ENCODE measurements at regions not wholly inside any gene's neighbourhood (a gene's known extent, or its start where the extent isn't known, plus 50 kb on each side); places are given as distances from the start of the nearest gene placed in this dataset.

GRCh38 chr15:39454189-39454986 lies 126.5 kb upstream of the THBS1 start:
- H3K9me3 ChIP-seq (ENCODE audit: control insufficient read depth in 2 of 3, low read length in 3 of 3): no peaks in the 10 kb centered on the region
- ATAC-seq: no peak
- H3K27ac Mint-ChIP-seq: no peak overlapping the region
- CTCF ChIA-PET: no interaction called here
- H3K4me3 Mint-ChIP-seq: no peak overlapping the region
- no peaks in the 10 kb centered on the region for H3K4me1 Mint-ChIP-seq
- no peaks in the 10 kb centered on the region for H3K27me3 ChIP-seq (ENCODE audit: control insufficient read depth in 2 of 2, insufficient read depth in 2 of 2, low read length in 2 of 2)
- H3K36me3 ChIP-seq (ENCODE audit: control insufficient read depth in 2 of 3, insufficient read depth in 3 of 3, low read length in 3 of 3): no peaks in the 10 kb centered on the region
- POLR2A ChIA-PET: no interaction called here
- DNase-seq: no peak
- H3K27ac ChIP-seq (ENCODE audit: low read depth, low read length): no peak overlapping the region
- H3K27me3 Mint-ChIP-seq: peaks cover 1 to 13% (median 7%) of the 10 kb centered on the region in 5 donors
- H3K36me3 Mint-ChIP-seq: no peaks in the 10 kb centered on the region
- no peaks in the 10 kb centered on the region for H3K4me1 ChIP-seq (ENCODE audit: control insufficient read depth in 2 of 2, insufficient read depth in 2 of 2, low read length in 2 of 2)
- intact Hi-C loops (cut with micrococcal nuclease): no loop called here
- H3K9me3 Mint-ChIP-seq: no peaks in the 10 kb centered on the region
- H3K4me3 ChIP-seq (ENCODE audit: low read length): no peak overlapping the region

GRCh38 chr15:39455471-39455991 lies 125.3 kb upstream of the THBS1 start:
- ChIA-PET CTCF (no interaction called here), POLR2A (no interaction called here)
- Histone ChIP-seq H3K36me3 (ENCODE audit: control insufficient read depth in 2 of 3, insufficient read depth in 3 of 3, low read length in 3 of 3) (no peaks in the 10 kb centered on the region), H3K4me1 (ENCODE audit: control insufficient read depth in 2 of 2, insufficient read depth in 2 of 2, low read length in 2 of 2) (no peaks in the 10 kb centered on the region), H3K27ac (ENCODE audit: low read depth, low read length) (no peak overlapping the region), H3K9me3 (ENCODE audit: control insufficient read depth in 2 of 3, low read length in 3 of 3) (no peaks in the 10 kb centered on the region), H3K4me3 (ENCODE audit: low read length) (no peak overlapping the region), H3K27me3 (ENCODE audit: control insufficient read depth in 2 of 2, insufficient read depth in 2 of 2, low read length in 2 of 2) (no peaks in the 10 kb centered on the region)
- Mint-ChIP-seq H3K27me3 (peaks cover 0 to 10% (median 6%) of the 10 kb centered on the region in 5 donors), H3K27ac (no peak overlapping the region), H3K4me3 (no peak overlapping the region), H3K9me3 (no peaks in the 10 kb centered on the region), H3K36me3 (no peaks in the 10 kb centered on the region), H3K4me1 (no peaks in the 10 kb centered on the region)
- no peak for DNase-seq
- ATAC-seq: no peak
- intact Hi-C loops (cut with micrococcal nuclease): no loop called here

- H3K9me3 Mint-ChIP-seq: no peaks in the 10 kb centered on the region
- Histone ChIP-seq H3K4me1 (ENCODE audit: control insufficient read depth in 2 of 2, insufficient read depth in 2 of 2, low read length in 2 of 2) (no peaks in the 10 kb centered on the region), H3K27me3 (ENCODE audit: control insufficient read depth in 2 of 2, insufficient read depth in 2 of 2, low read length in 2 of 2) (no peaks in the 10 kb centered on the region), H3K4me3 (ENCODE audit: low read length) (no peak overlapping the region), H3K9me3 (ENCODE audit: control insufficient read depth in 2 of 3, low read length in 3 of 3) (no peaks in the 10 kb centered on the region), H3K27ac (ENCODE audit: low read depth, low read length) (no peak overlapping the region), H3K36me3 (ENCODE audit: control insufficient read depth in 2 of 3, insufficient read depth in 3 of 3, low read length in 3 of 3) (no peaks in the 10 kb centered on the region)
- ChIA-PET POLR2A (no interaction called here), CTCF (no interaction called here)
- no peak overlapping the region for H3K4me3 Mint-ChIP-seq
- no peaks in the 10 kb centered on the region for H3K4me1 Mint-ChIP-seq
- H3K36me3 Mint-ChIP-seq: no peaks in the 10 kb centered on the region
- no peak overlapping the region for H3K27ac Mint-ChIP-seq
- intact Hi-C loops (cut with micrococcal nuclease): no loop called here
- no peak for DNase-seq
- no peak for ATAC-seq
- peaks cover 0 to 10% (median 4%) of the 10 kb centered on the region in 5 donors for H3K27me3 Mint-ChIP-seq
Observed at GRCh38 chr15:39456159-39456558, 124.7 kb upstream of the THBS1 start.

GRCh38 chr15:39456582-39457330 lies 124.1 kb upstream of the THBS1 start:
- Mint-ChIP-seq H3K36me3 (no peaks in the 10 kb centered on the region), H3K27me3 (peaks cover 0 to 9% (median 1%) of the 10 kb centered on the region in 5 donors), H3K4me1 (no peaks in the 10 kb centered on the region), H3K4me3 (no peak overlapping the region), H3K27ac (no peak overlapping the region), H3K9me3 (no peaks in the 10 kb centered on the region)
- H3K4me1 ChIP-seq (ENCODE audit: control insufficient read depth in 2 of 2, insufficient read depth in 2 of 2, low read length in 2 of 2): no peaks in the 10 kb centered on the region
- no peak overlapping the region for H3K4me3 ChIP-seq (ENCODE audit: low read length)
- no peak overlapping the region for H3K27ac ChIP-seq (ENCODE audit: low read depth, low read length)
- no peaks in the 10 kb centered on the region for H3K27me3 ChIP-seq (ENCODE audit: control insufficient read depth in 2 of 2, insufficient read depth in 2 of 2, low read length in 2 of 2)
- intact Hi-C loops (cut with micrococcal nuclease): no loop called here
- no peaks in the 10 kb centered on the region for H3K9me3 ChIP-seq (ENCODE audit: control insufficient read depth in 2 of 3, low read length in 3 of 3)
- no peaks in the 10 kb centered on the region for H3K36me3 ChIP-seq (ENCODE audit: control insufficient read depth in 2 of 3, insufficient read depth in 3 of 3, low read length in 3 of 3)
- POLR2A ChIA-PET: no interaction called here
- ATAC-seq (no peak), DNase-seq (no peak)
- CTCF ChIA-PET: no interaction called here

DNA sequence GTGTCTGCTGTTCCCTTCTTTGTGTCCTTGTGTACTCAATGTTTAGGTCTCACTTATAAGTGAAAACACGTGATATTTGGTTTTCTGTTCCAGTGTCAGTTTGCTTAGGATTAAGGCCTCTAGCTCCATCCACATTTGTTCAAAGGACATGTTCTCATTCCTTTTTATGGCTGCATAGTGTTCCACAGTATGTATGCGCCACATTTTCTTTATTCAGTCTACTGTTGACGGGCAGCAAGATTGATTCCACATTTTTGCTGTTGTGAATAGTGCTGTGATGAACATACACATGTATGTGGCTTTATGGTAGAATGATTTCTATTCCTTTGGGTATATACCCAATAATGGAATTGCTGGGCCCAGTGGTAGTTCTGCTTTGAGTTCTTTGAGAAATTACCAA lies 122.7 kb upstream of the THBS1 start:
- DNase-seq (no peak), ATAC-seq (no peak)
- no peaks in the 10 kb centered on the region for H3K36me3 ChIP-seq (ENCODE audit: control insufficient read depth in 2 of 3, insufficient read depth in 3 of 3, low read length in 3 of 3)
- POLR2A ChIA-PET: no interaction called here
- H3K27ac ChIP-seq (ENCODE audit: low read depth, low read length): no peak overlapping the region
- CTCF ChIA-PET: no interaction called here
- Mint-ChIP-seq H3K4me1 (no peaks in the 10 kb centered on the region), H3K4me3 (no peak overlapping the region), H3K36me3 (no peaks in the 10 kb centered on the region), H3K9me3 (peaks cover 0 to 2% (median 0%) of the 10 kb centered on the region in 11 donors), H3K27me3 (peaks cover 0 to 9% (median 5%) of the 10 kb centered on the region in 5 donors), H3K27ac (no peak overlapping the region)
- intact Hi-C loops (cut with micrococcal nuclease): no loop called here
- H3K9me3 ChIP-seq (ENCODE audit: control insufficient read depth in 2 of 3, low read length in 3 of 3): no peaks in the 10 kb centered on the region
- no peaks in the 10 kb centered on the region for H3K27me3 ChIP-seq (ENCODE audit: control insufficient read depth in 2 of 2, insufficient read depth in 2 of 2, low read length in 2 of 2)
- H3K4me3 ChIP-seq (ENCODE audit: low read length): no peak overlapping the region
- no peaks in the 10 kb centered on the region for H3K4me1 ChIP-seq (ENCODE audit: control insufficient read depth in 2 of 2, insufficient read depth in 2 of 2, low read length in 2 of 2)

DNA sequence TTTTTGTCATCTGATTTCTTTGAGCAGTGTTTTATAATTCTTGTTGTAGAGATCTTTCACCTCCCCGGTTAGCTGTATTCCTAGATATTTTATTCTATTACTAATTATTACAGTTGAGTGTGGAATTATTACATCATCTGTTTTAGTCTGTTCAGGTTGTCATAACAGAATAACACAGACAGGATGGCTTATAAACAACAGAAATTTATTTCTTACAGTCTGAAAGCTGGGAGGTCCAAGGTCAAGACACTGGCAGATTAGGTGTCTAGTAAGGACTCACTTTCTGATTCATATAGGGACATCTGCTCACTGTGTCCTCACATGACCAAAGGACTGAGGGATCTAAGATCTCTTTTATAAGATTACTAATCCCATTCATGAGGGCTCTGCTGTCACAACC lies 121.3 kb upstream of the THBS1 start:
- H3K27me3 Mint-ChIP-seq: peaks cover 0 to 9% (median 5%) of the 10 kb centered on the region in 5 donors
- ATAC-seq: peak; percentile 22
- H3K36me3 Mint-ChIP-seq: no peaks in the 10 kb centered on the region
- H3K27ac ChIP-seq (ENCODE audit: low read depth, low read length): no peak overlapping the region
- H3K36me3 ChIP-seq (ENCODE audit: control insufficient read depth in 2 of 3, insufficient read depth in 3 of 3, low read length in 3 of 3): no peaks in the 10 kb centered on the region
- peaks cover 0 to 2% (median 0%) of the 10 kb centered on the region in 11 donors for H3K9me3 Mint-ChIP-seq
- intact Hi-C loops (cut with micrococcal nuclease): no loop called here
- no peak overlapping the region for H3K4me3 Mint-ChIP-seq
- H3K9me3 ChIP-seq (ENCODE audit: control insufficient read depth in 2 of 3, low read length in 3 of 3): no peaks in the 10 kb centered on the region
- CTCF ChIA-PET: no interaction called here
- no peak overlapping the region for H3K27ac Mint-ChIP-seq
- no peaks in the 10 kb centered on the region for H3K4me1 ChIP-seq (ENCODE audit: control insufficient read depth in 2 of 2, insufficient read depth in 2 of 2, low read length in 2 of 2)
- POLR2A ChIA-PET: no interaction called here
- DNase-seq: no peak
- no peak overlapping the region for H3K4me3 ChIP-seq (ENCODE audit: low read length)
- no peaks in the 10 kb centered on the region for H3K4me1 Mint-ChIP-seq
- no peaks in the 10 kb centered on the region for H3K27me3 ChIP-seq (ENCODE audit: control insufficient read depth in 2 of 2, insufficient read depth in 2 of 2, low read length in 2 of 2)

GRCh38 chr15:39460748-39461147 lies 120.1 kb upstream of the THBS1 start:
- Mint-ChIP-seq H3K27me3 (peaks cover 0 to 9% (median 5%) of the 10 kb centered on the region in 5 donors), H3K27ac (no peak overlapping the region)

More at GRCh38 chr15:39460748-39461147, 120.1 kb upstream of the THBS1 start:
- Histone ChIP-seq H3K27me3 (ENCODE audit: control insufficient read depth in 2 of 2, insufficient read depth in 2 of 2, low read length in 2 of 2) (no peaks in the 10 kb centered on the region), H3K36me3 (ENCODE audit: control insufficient read depth in 2 of 3, insufficient read depth in 3 of 3, low read length in 3 of 3) (no peaks in the 10 kb centered on the region), H3K27ac (ENCODE audit: low read depth, low read length) (no peak overlapping the region), H3K4me3 (ENCODE audit: low read length) (no peak overlapping the region), H3K4me1 (ENCODE audit: control insufficient read depth in 2 of 2, insufficient read depth in 2 of 2, low read length in 2 of 2) (no peaks in the 10 kb centered on the region), H3K9me3 (ENCODE audit: control insufficient read depth in 2 of 3, low read length in 3 of 3) (no peaks in the 10 kb centered on the region)
- no peaks in the 10 kb centered on the region for H3K4me1 Mint-ChIP-seq
- H3K4me3 Mint-ChIP-seq: no peak overlapping the region
- peaks cover 0 to 2% (median 0%) of the 10 kb centered on the region in 11 donors for H3K9me3 Mint-ChIP-seq
- H3K36me3 Mint-ChIP-seq: no peaks in the 10 kb centered on the region
- intact Hi-C loops (cut with micrococcal nuclease): no loop called here
- ATAC-seq (no peak), DNase-seq (no peak)
- POLR2A ChIA-PET: no interaction called here
- CTCF ChIA-PET: no interaction called here
